NCI-H146 (cell line): ENCODE measurements at regions not wholly inside any gene's neighbourhood (a gene's known extent, or its start where the extent isn't known, plus 50 kb on each side); places are given as distances from the start of the nearest gene placed in this dataset.
"Not testable (repeated sequence)": the region's sequence is repeated elsewhere in the genome, so short reads cannot be mapped to it uniquely, and the experiment has no call there.

Experiments used
- DNase-seq: peaks from one replicate; lab custom pipeline; 2025; lab: John Stamatoyannopoulos, UW

GRCh38 chr20:16801919-16802651 lies 53.9 kb downstream of the OTOR start:
- peak; percentile 78 for DNase-seq

- no peak for DNase-seq
Observed at GRCh38 chr20:16802652-16802935, 54.4 kb downstream of the OTOR start.

- peak; percentile 79 for DNase-seq
Observed at GRCh38 chr20:16803965-16804792, 56.0 kb downstream of the OTOR start.

- no peak for DNase-seq
Observed at GRCh38 chr20:16804793-16805187, 56.6 kb downstream of the OTOR start.

- DNase-seq: no peak
Observed at GRCh38 chr20:16806061-16806460, 57.9 kb downstream of the OTOR start.

GRCh38 chr20:16806886-16807285 lies 58.7 kb downstream of the OTOR start:
- DNase-seq: no peak

- no peak for DNase-seq
Observed at GRCh38 chr20:16808796-16809195, 60.6 kb downstream of the OTOR start.

- DNase-seq: no peak
Observed at GRCh38 chr20:16810216-16810615, 62.1 kb downstream of the OTOR start.

- no peak for DNase-seq
Observed at GRCh38 chr20:16816192-16816591, 68.0 kb downstream of the OTOR start.

- no peak for DNase-seq
Observed at GRCh38 chr20:16819483-16819882, 71.3 kb downstream of the OTOR start.

GRCh38 chr20:16821211-16822089 lies 73.3 kb downstream of the OTOR start:
- DNase-seq: peak; percentile 33

- no peak for DNase-seq
Observed at GRCh38 chr20:16824664-16825063, 76.5 kb downstream of the OTOR start.

- no peak for DNase-seq
Observed at GRCh38 chr20:16828666-16829305, 80.6 kb downstream of the OTOR start.

- not testable (repeated sequence) for DNase-seq
Observed at GRCh38 chr20:16835690-16836089, 87.5 kb downstream of the OTOR start.

GRCh38 chr20:16842486-16843120 lies 94.4 kb downstream of the OTOR start:
- no peak for DNase-seq

GRCh38 chr20:16844406-16844805 lies 96.2 kb downstream of the OTOR start:
- no peak for DNase-seq

GRCh38 chr20:16846006-16846405 lies 97.8 kb downstream of the OTOR start:
- DNase-seq: no peak

GRCh38 chr20:16848061-16848460 lies 99.9 kb downstream of the OTOR start:
- DNase-seq: peak; percentile 45

- no peak for DNase-seq
Observed at GRCh38 chr20:16848526-16848925, 100.4 kb downstream of the OTOR start.

GRCh38 chr20:16860914-16861313 lies 112.8 kb downstream of the OTOR start:
- DNase-seq: no peak

- no peak for DNase-seq
Observed at GRCh38 chr20:16861708-16862107, 113.5 kb downstream of the OTOR start.

GRCh38 chr20:16863303-16863702 lies 115.1 kb downstream of the OTOR start:
- no peak for DNase-seq
